ENCODE measurements at regions not wholly inside any gene's neighbourhood (a gene's known extent, or its start where the extent isn't known, plus 50 kb on each side); places are given as distances from the start of the nearest gene placed in this dataset.

GRCh38 chr1:115168026-115168425, 78.7 kb upstream of the TSPAN2 start:
- no peaks in the 10 kb centered on the region for H3K9me2 ChIP-seq (replicated peaks; ENCODE audit: insufficient read depth, low read length)
- no peaks in the 10 kb centered on the region for H3K79me2 ChIP-seq (ENCODE audit: low read length)
- H2AFZ ChIP-seq (ENCODE audit: low read length): no peak overlapping the region
- no peaks in the 10 kb centered on the region for H3K4me1 ChIP-seq (ENCODE audit: low read length)
- no peaks in the 10 kb centered on the region for H3K9me3 ChIP-seq (replicated peaks; ENCODE audit: insufficient read depth, low read length)
- H3K27me3 ChIP-seq (replicated peaks; ENCODE audit: insufficient read depth, low read length): no peaks in the 10 kb centered on the region
- no peak overlapping the region for H3K9ac ChIP-seq (ENCODE audit: low read length)
- TF ChIP-seq EZH2phosphoT487 (IDR thresholded peaks at IDR 0.05; ENCODE audit: low read length) (no peak), EZH2 (optimal IDR thresholded peaks at IDR 0.05; ENCODE audit: low read depth, low read length) (no peak), CTCF (IDR thresholded peaks at IDR 0.05; ENCODE audit: low read length) (no peak)
- no peaks in the 10 kb centered on the region for H4K20me1 ChIP-seq (ENCODE audit: insufficient read depth, low read length)
- H3K4me2 ChIP-seq (ENCODE audit: low read depth, low read length): no peak overlapping the region
- no peaks in the 10 kb centered on the region for H3K36me3 ChIP-seq (replicated peaks; ENCODE audit: insufficient read depth, low read length)
- H3K4me3 ChIP-seq (ENCODE audit: low read length): no peak overlapping the region
- H3F3A ChIP-seq (ENCODE audit: insufficient read depth, low read length): no peaks in the 10 kb centered on the region
- H3K27ac ChIP-seq (ENCODE audit: low read length): no peak overlapping the region
- DNase-seq: no peak

GRCh38 chr1:115166531-115167091, 77.3 kb upstream of the TSPAN2 start:
- Histone ChIP-seq H3K9me3 (replicated peaks; ENCODE audit: insufficient read depth, low read length) (no peaks in the 10 kb centered on the region), H3K27me3 (replicated peaks; ENCODE audit: insufficient read depth, low read length) (no peaks in the 10 kb centered on the region), H4K20me1 (ENCODE audit: insufficient read depth, low read length) (no peaks in the 10 kb centered on the region), H3K79me2 (ENCODE audit: low read length) (no peaks in the 10 kb centered on the region), H3K9me2 (replicated peaks; ENCODE audit: insufficient read depth, low read length) (no peaks in the 10 kb centered on the region), H3K27ac (ENCODE audit: low read length) (no peak overlapping the region), H3F3A (ENCODE audit: insufficient read depth, low read length) (no peaks in the 10 kb centered on the region), H3K4me2 (ENCODE audit: low read depth, low read length) (no peak overlapping the region), H3K36me3 (replicated peaks; ENCODE audit: insufficient read depth, low read length) (no peaks in the 10 kb centered on the region), H3K4me3 (ENCODE audit: low read length) (no peak overlapping the region), H3K4me1 (ENCODE audit: low read length) (no peaks in the 10 kb centered on the region), H3K9ac (ENCODE audit: low read length) (no peak overlapping the region), H2AFZ (ENCODE audit: low read length) (no peak overlapping the region)
- DNase-seq: no peak
- no peak for TF ChIP-seq EZH2phosphoT487 (IDR thresholded peaks at IDR 0.05; ENCODE audit: low read length)
- no peak for TF ChIP-seq EZH2 (optimal IDR thresholded peaks at IDR 0.05; ENCODE audit: low read depth, low read length)

GRCh38 chr1:115165776-115166175, 76.5 kb upstream of the TSPAN2 start:
- H2AFZ ChIP-seq (ENCODE audit: low read length): no peak overlapping the region
- no peaks in the 10 kb centered on the region for H3K36me3 ChIP-seq (replicated peaks; ENCODE audit: insufficient read depth, low read length)
- no peak for DNase-seq
- no peak overlapping the region for H3K9ac ChIP-seq (ENCODE audit: low read length)
- H3K27me3 ChIP-seq (replicated peaks; ENCODE audit: insufficient read depth, low read length): no peaks in the 10 kb centered on the region
- no peaks in the 10 kb centered on the region for H4K20me1 ChIP-seq (ENCODE audit: insufficient read depth, low read length)
- no peaks in the 10 kb centered on the region for H3K79me2 ChIP-seq (ENCODE audit: low read length)
- H3K9me2 ChIP-seq (replicated peaks; ENCODE audit: insufficient read depth, low read length): no peaks in the 10 kb centered on the region
- no peaks in the 10 kb centered on the region for H3K9me3 ChIP-seq (replicated peaks; ENCODE audit: insufficient read depth, low read length)
- TF ChIP-seq CTCF (IDR thresholded peaks at IDR 0.05; ENCODE audit: low read length) (no peak), EZH2phosphoT487 (IDR thresholded peaks at IDR 0.05; ENCODE audit: low read length) (no peak), EZH2 (optimal IDR thresholded peaks at IDR 0.05; ENCODE audit: low read depth, low read length) (no peak)
- H3K4me1 ChIP-seq (ENCODE audit: low read length): no peaks in the 10 kb centered on the region
- no peak overlapping the region for H3K27ac ChIP-seq (ENCODE audit: low read length)
- H3K4me2 ChIP-seq (ENCODE audit: low read depth, low read length): no peak overlapping the region
- no peak overlapping the region for H3K4me3 ChIP-seq (ENCODE audit: low read length)
- H3F3A ChIP-seq (ENCODE audit: insufficient read depth, low read length): no peaks in the 10 kb centered on the region

GRCh38 chr1:115164940-115165705, 75.8 kb upstream of the TSPAN2 start:
- TF ChIP-seq EZH2phosphoT487 (IDR thresholded peaks at IDR 0.05; ENCODE audit: low read length) (no peak), EZH2 (optimal IDR thresholded peaks at IDR 0.05; ENCODE audit: low read depth, low read length) (no peak), CTCF (IDR thresholded peaks at IDR 0.05; ENCODE audit: low read length) (no peak)
- no peaks in the 10 kb centered on the region for H3K9me3 ChIP-seq (replicated peaks; ENCODE audit: insufficient read depth, low read length)
- no peak for DNase-seq
- H3F3A ChIP-seq (ENCODE audit: insufficient read depth, low read length): no peaks in the 10 kb centered on the region
- H3K9ac ChIP-seq (ENCODE audit: low read length): no peak overlapping the region
- no peaks in the 10 kb centered on the region for H3K9me2 ChIP-seq (replicated peaks; ENCODE audit: insufficient read depth, low read length)
- no peaks in the 10 kb centered on the region for H3K36me3 ChIP-seq (replicated peaks; ENCODE audit: insufficient read depth, low read length)
- no peaks in the 10 kb centered on the region for H3K79me2 ChIP-seq (ENCODE audit: low read length)
- H3K27ac ChIP-seq (ENCODE audit: low read length): no peak overlapping the region
- no peak overlapping the region for H3K4me3 ChIP-seq (ENCODE audit: low read length)
- no peaks in the 10 kb centered on the region for H3K27me3 ChIP-seq (replicated peaks; ENCODE audit: insufficient read depth, low read length)
- no peak overlapping the region for H3K4me2 ChIP-seq (ENCODE audit: low read depth, low read length)
- no peaks in the 10 kb centered on the region for H3K4me1 ChIP-seq (ENCODE audit: low read length)
- no peaks in the 10 kb centered on the region for H4K20me1 ChIP-seq (ENCODE audit: insufficient read depth, low read length)
- H2AFZ ChIP-seq (ENCODE audit: low read length): no peak overlapping the region

Data from MM.1S (cell line).